HG02943 (cell line): ENCODE measurements at regions not wholly inside any gene's neighbourhood (a gene's known extent, or its start where the extent isn't known, plus 50 kb on each side); places are given as distances from the start of the nearest gene placed in this dataset.
"Not testable (repeated sequence)": the region's sequence is repeated elsewhere in the genome, so short reads cannot be mapped to it uniquely, and the experiment has no call there.

Experiments
- ATAC-seq: cut with Tn5 transposase; IDR thresholded peaks from one replicate; pipeline ENCODE4 v1.9.1; 2021; ENCODE audit warnings: mild to moderate bottlenecking, low read depth, moderate library complexity; ENCODE audit not compliant: unreplicated experiment

GRCh38 chr18:8531084-8531483 lies 78.2 kb upstream of the RAB12 start:
- not testable (repeated sequence) for ATAC-seq

- no peak for ATAC-seq
Measured at GRCh38 chr18:8536231-8536630, 73.0 kb upstream of the RAB12 start.

GRCh38 chr18:8536922-8537321 lies 72.3 kb upstream of the RAB12 start:
- ATAC-seq: no peak

- no peak for ATAC-seq
Measured at GRCh38 chr18:8537400-8537799, 71.8 kb upstream of the RAB12 start.

- ATAC-seq: no peak
Measured at GRCh38 chr18:8538935-8539334, 70.3 kb upstream of the RAB12 start.

- ATAC-seq: no peak
Measured at GRCh38 chr18:8546677-8547076, 62.6 kb upstream of the RAB12 start.

- ATAC-seq: no peak
Measured at GRCh38 chr18:8548186-8548585, 61.1 kb upstream of the RAB12 start.

GRCh38 chr18:8549254-8549757 lies 59.9 kb upstream of the RAB12 start:
- no peak for ATAC-seq

GRCh38 chr18:8552151-8552550 lies 57.1 kb upstream of the RAB12 start:
- no peak for ATAC-seq

GRCh38 chr18:8554354-8554753 lies 54.9 kb upstream of the RAB12 start:
- no peak for ATAC-seq

- no peak for ATAC-seq
Measured at GRCh38 chr18:8556424-8556823, 52.8 kb upstream of the RAB12 start.
